ENCODE measurements at regions not wholly inside any gene's neighbourhood (a gene's known extent, or its start where the extent isn't known, plus 50 kb on each side); places are given as distances from the start of the nearest gene placed in this dataset.
A peak's percentile ranks its signal among the peaks of the same experiment; 100 is the strongest.

- no peak overlapping the region for H3K4me3 ChIP-seq (ENCODE audit: low read length)
- no peak for TF ChIP-seq CTCF (IDR thresholded peaks at IDR 0.05; ENCODE audit: insufficient read depth, low read depth, low read length, missing control alignments)
- no peak for DNase-seq (ENCODE audit: low read depth)
These were observed 59.7 kb upstream of the EED start for GRCh38 chr11:86184728-86185380.

GRCh38 chr11:86183694-86184093, 60.9 kb upstream of the EED start:
- DNase-seq (ENCODE audit: low read depth), result peak; percentile 82
- TF ChIP-seq CTCF (IDR thresholded peaks at IDR 0.05; ENCODE audit: insufficient read depth, low read depth, low read length, missing control alignments), result no peak
- no peak overlapping the region for H3K4me3 ChIP-seq (ENCODE audit: low read length)

GRCh38 chr11:86182976-86183584, 61.5 kb upstream of the EED start:
- no peak overlapping the region for H3K4me3 ChIP-seq (ENCODE audit: low read length)
- no peak for TF ChIP-seq CTCF (IDR thresholded peaks at IDR 0.05; ENCODE audit: insufficient read depth, low read depth, low read length, missing control alignments)
- peak; percentile 98 for DNase-seq (ENCODE audit: low read depth)

GRCh38 chr11:86181379-86181778, 63.2 kb upstream of the EED start:
- DNase-seq (ENCODE audit: low read depth), result no peak
- no peak overlapping the region for H3K4me3 ChIP-seq (ENCODE audit: low read length)
- TF ChIP-seq CTCF (IDR thresholded peaks at IDR 0.05; ENCODE audit: insufficient read depth, low read depth, low read length, missing control alignments), result no peak

GRCh38 chr11:86180851-86181250, 63.7 kb upstream of the EED start:
- no peak for TF ChIP-seq CTCF (IDR thresholded peaks at IDR 0.05; ENCODE audit: insufficient read depth, low read depth, low read length, missing control alignments)
- no peak for DNase-seq (ENCODE audit: low read depth)
- no peak overlapping the region for H3K4me3 ChIP-seq (ENCODE audit: low read length)

GRCh38 chr11:86180423-86180822, 64.1 kb upstream of the EED start:
- no peak for TF ChIP-seq CTCF (IDR thresholded peaks at IDR 0.05; ENCODE audit: insufficient read depth, low read depth, low read length, missing control alignments)
- H3K4me3 ChIP-seq (ENCODE audit: low read length), result no peak overlapping the region
- DNase-seq (ENCODE audit: low read depth), result no peak

GRCh38 chr11:86179646-86180064, 64.9 kb upstream of the EED start:
- no peak for DNase-seq (ENCODE audit: low read depth)
- no peak overlapping the region for H3K4me3 ChIP-seq (ENCODE audit: low read length)
- TF ChIP-seq CTCF (IDR thresholded peaks at IDR 0.05; ENCODE audit: insufficient read depth, low read depth, low read length, missing control alignments), result no peak

Data from epithelial cell of esophagus (primary cell).